Activated T-cell treated with anti-CD3 and anti-CD28 coated beads for 24 hours (primary cell): ENCODE measurements at regions not wholly inside any gene's neighbourhood (a gene's known extent, or its start where the extent isn't known, plus 50 kb on each side); places are given as distances from the start of the nearest gene placed in this dataset.

Experiments used
- DNase-seq: peaks from one replicate; pipeline ENCODE4 v3.0.0-alpha.2; 2020; ENCODE audit warnings: low read depth

- DNase-seq = no peak
Observed at GRCh38 chr2:104635608-104636007, 218.3 kb upstream of the POU3F3 start.

GRCh38 chr2:104638190-104638858, 215.6 kb upstream of the POU3F3 start:
- no peak for DNase-seq

- no peak for DNase-seq
Observed at GRCh38 chr2:104638859-104639202, 215.1 kb upstream of the POU3F3 start.

DNA sequence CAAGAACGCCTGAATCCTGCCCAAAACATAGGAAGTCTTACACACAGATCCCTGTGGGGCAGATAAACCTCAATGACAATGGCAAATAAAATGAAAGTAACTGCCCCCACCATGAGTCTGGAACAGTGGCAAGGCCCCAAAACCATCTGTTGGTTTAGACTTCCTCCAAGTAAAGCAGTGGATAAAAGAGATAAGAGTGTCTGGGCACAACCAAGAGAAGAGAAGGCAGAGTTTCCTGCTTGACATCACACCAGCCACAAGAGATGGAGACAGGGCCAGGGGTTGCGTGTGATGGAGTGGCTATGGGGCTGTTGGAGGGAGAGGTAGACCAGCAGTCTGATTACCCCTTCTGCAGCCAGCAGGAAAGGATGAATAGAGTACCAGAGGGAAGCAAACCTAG, 212.1 kb upstream of the POU3F3 start:
- no peak for DNase-seq

DNA sequence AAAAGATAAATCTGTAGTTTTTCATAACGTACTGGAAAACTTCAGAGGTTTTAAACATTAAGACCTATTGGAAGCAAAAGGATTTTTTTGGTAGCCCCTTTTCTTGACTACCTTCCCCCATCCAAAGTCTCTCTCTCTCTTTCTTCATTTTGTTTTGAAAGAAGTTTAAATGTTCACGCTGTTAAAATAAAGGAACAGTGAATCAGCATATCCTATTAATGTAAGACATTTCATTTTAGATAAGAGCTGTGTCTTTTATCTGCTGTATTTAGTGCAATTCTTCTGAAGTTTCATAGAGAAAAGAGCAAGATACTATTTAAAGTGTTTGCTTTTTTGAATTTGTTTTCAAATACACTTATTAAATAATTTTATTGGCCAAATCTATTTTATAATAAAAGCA, 205.5 kb upstream of the POU3F3 start:
- no peak for DNase-seq

DNA sequence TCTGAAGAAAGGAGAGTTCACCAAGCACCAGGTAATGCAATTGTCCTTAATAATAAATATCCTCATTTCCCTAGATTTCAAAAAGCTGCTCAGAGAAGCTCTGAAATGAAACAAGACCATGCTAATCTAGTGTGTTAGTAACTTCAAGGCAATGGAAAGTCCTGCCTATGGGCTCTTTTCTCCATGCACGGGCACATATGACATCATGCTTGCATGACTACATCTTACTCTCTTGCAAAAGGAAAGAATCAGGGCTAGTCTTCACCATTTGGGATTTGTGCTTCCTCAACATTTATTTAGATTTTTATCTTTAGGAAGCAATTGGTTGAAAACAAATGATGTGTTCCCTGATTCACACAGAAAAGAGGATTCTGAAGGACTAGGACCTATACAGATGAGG, 204.0 kb upstream of the POU3F3 start:
- DNase-seq = no peak

DNA sequence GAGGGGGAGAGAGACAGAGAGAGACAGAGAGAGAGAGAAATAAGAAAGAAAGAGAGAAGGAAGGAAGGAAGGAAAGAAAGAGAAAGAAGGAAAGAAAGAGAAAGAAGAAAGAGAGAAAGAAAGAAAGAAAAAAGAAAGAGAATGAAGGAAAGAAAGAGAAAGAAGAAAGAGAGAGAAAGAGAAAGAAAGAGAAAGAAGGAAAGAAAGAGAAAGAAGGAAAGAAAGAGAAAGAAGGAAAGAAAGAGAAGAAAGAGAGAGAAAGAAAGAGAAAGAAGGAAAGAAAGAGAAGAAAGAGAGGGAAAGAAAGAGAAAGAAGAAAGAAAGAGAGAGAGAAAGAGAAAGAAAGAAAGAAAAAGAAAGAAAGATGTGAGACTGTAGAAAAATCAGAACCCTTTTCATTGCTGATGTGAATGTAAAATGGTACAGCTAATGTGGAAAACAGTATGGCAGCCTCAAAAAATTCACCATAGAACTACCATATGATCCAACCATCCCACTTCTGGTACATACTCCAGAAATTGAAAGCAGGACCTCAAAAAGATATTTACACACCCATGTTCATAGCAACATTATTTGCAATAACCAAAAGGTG, 203.4 kb upstream of the POU3F3 start:
- DNase-seq = no peak

DNA sequence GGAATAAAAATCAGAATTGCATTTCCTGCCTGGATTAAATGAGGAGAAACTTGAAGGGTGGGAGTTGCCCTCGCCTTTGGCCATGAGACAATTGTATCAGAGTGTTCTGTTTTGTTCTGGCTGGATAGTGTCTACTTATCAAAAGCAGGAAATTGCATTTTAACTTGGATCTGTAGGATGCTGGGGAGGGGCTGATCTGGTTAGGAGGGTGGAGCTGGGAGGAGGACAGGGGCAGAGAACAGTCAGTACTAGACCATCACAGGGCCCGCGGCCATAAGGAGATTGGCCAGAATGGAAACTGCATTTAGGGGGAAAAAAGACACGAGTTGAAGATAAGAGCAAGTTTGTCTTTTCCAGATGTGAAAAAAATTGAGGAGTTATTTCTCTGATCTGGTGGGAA, 199.1 kb upstream of the POU3F3 start:
- DNase-seq = no peak

- DNase-seq = no peak
Observed at GRCh38 chr2:104656571-104657163, 197.2 kb upstream of the POU3F3 start.

GRCh38 chr2:104658144-104658835, 195.6 kb upstream of the POU3F3 start:
- DNase-seq = no peak

DNA sequence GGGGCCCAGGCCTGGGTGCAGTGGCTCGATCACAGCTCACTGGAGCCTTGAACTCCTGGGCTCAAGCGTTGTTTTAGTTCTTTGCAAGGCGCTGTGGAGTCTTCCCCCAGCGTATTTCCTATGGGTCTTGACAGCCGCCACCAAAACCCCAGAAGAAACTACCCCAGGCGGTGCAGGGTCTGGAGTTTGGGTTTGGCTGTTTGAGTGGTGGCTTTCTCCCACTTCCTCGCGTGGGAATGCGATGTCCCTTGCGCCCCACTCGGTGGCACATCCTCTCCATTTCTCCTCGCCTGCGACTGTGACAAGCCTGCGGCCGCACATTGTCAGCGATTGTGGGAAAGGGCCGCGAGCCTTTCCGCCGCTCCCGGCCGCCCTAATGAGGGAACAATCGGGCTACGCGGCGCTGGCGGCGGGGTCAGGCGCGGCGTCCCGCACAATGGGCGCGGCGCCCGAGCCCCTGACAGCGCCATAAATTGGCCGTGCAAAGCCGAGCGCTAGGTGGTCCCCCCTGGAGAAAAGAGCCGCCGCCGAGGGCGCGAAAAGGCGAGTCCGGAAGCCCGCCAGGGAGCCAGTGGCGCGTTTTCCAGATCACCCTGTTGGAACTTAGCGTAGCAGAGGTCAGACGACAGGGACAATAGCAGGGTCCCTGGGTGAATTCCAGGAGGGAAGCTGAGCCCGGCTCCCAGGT, 194.9 kb upstream of the POU3F3 start:
- DNase-seq = no peak

- DNase-seq = no peak
Observed at GRCh38 chr2:104660991-104661390, 192.9 kb upstream of the POU3F3 start.

DNA sequence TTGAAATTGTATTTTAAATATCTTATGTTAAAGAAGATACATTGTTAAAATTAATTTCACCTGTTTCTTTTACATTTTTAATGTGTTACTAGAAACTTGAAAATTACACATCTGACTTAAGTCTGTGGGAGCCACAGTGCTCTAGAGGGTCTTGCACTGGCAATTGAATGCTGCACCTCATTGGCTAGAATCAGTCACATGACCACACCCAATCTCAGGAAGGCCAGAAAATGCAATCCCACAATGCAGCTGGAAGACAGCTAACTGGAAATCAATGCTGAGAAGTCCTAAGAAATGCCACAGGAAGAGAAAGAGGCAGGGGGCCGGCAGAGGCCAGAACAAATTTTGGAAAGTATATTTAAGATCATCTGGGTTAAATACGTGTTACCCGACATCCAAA, 189.2 kb upstream of the POU3F3 start:
- DNase-seq = no peak

DNA sequence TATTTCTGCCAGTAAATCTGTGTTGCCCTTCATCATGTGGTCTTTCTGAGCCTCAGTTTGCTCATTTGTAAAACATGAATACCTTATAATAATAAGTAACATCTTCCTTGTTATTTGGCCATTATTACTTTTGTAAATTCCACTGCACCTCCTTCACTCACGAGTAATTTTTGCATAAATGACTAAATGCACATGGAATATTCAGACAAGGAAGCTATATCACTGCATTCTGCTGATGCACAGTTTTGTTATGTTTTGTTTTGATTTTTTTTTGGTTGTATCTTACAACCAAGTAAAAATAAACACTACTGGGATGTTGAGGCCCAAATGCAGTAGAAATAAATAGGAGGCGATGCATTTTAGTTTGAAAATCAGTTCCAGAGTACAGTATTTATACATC, 185.3 kb upstream of the POU3F3 start:
- no peak for DNase-seq

DNA sequence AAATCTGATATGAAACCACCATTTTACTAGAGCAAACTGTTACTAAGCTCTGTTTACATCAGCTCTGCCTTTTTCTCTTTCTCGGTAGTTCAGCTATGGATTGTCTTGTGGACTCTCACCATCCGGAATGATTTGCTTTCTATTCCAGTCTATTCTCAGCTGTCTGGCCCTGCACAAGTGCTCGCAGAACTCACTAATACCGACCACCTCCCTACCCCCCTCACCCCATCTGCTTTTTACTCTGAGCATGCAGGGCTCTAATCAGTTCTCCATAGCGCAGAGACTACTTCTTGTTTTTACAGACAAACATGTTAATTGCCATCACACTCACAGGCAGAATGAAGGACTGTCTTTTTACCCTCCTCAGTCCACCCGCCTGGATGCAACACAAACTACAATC, 180.7 kb upstream of the POU3F3 start:
- DNase-seq = no peak

- DNase-seq = no peak
Observed at GRCh38 chr2:104678181-104678580, 175.7 kb upstream of the POU3F3 start.

- no peak for DNase-seq
Observed at GRCh38 chr2:104685591-104685990, 168.3 kb upstream of the POU3F3 start.

DNA sequence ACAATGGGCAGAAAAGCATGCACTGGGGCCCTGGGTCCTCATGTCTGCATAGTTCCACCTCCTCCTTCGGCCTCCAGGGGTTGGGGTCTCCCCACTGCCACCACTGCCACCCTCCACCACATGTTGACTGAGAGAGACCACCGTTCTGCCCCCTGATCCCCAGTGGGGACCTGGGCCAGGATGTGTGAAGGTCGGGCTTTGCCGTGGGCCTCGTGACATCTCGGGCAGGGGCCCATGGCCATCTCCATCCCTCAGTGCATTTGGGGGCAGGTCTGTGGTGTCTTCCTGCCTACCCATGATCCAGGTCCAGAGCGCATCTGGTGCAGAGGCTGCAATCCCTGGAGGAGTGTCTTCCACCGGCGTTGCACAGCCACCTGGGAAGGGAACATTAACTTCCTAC, 166.8 kb upstream of the POU3F3 start:
- DNase-seq = no peak

GRCh38 chr2:104690255-104690984, 163.5 kb upstream of the POU3F3 start:
- no peak for DNase-seq

- DNase-seq = no peak
Observed at GRCh38 chr2:104698276-104698675, 155.6 kb upstream of the POU3F3 start.

DNA sequence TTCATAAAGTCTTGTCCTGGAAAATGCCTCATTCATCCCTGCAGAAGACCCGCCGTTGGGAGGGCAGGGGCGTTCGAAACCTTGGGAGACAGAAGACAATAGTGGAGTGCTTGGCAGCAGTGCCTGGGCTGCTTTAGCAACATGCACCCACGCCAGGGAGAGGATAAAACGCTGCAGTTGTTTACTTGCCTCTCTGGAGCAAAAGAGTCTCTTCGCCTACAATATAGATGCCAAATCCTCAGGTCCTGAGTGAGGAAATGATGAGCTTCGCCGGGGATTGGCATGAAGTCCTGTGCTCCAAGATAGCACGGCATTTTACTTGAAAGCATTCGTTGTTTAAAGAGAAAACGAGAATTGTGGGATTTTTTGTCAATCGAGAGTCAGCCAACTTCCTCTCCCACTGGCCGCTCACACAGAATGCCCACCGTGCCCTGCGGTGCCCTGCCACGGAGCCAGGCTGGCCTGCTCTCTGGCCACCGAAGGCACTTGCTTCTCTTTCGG, 152.5 kb upstream of the POU3F3 start:
- DNase-seq = no peak
